Gastroesophageal sphincter (tissue), 4 donors: ENCODE measurements at regions not wholly inside any gene's neighbourhood (a gene's known extent, or its start where the extent isn't known, plus 50 kb on each side); places are given as distances from the start of the nearest gene placed in this dataset.

Experiments
- ATAC-seq: fragments of 150-250 bp; one replicate; pipeline ENCODE4 v1.9.1; 2016; ENCODE audit warnings: mild to moderate bottlenecking, moderate library complexity
- H3K27ac ChIP-seq, 4 donors: fragments of 200-600 bp; sonication (generic) in 3 of 4; 1 replicate in 3 of 4; 2 replicates in 1 of 4; pipeline ENCODE4 v1.5.1; 2016 to 2019
- H3K27me3 ChIP-seq: fragments of 200-600 bp; sonication (generic); one replicate; pipeline ENCODE4 v1.5.1; 2019
- H3K36me3 ChIP-seq, 2 donors: fragments of 200-600 bp; sonication (generic); one replicate each; pipeline ENCODE4 v1.5.1; 2019; ENCODE audit warnings: control low read depth in 1 of 2
- H3K4me1 ChIP-seq, 3 donors: fragments of 200-600 bp; sonication (generic); 1 replicate in 2 of 3; 2 replicates in 1 of 3; pipeline ENCODE4 v1.5.1; 2016 to 2019; ENCODE audit warnings: control low read depth in 2 of 3
- H3K4me3 ChIP-seq, 2 donors: fragments of 200-600 bp; sonication (generic); one replicate each; pipeline ENCODE4 v1.5.1; 2019; ENCODE audit warnings: mild to moderate bottlenecking in 1 of 2, moderate library complexity in 1 of 2
- H3K9me3 ChIP-seq, 3 donors: fragments of 200-600 bp; sonication (generic); one replicate each; pipeline ENCODE4 v1.5.1; 2017 to 2019; ENCODE audit warnings: control low read depth in 2 of 3
- CTCF ChIP-seq, 4 experiments: fragments of 200-600 bp in 2 of 4; fragments of 450-650 bp in 2 of 4; sonication (generic) in 1 of 4; IDR thresholded peaks; one replicate each; pipeline ENCODE4 v1.5.1; 2017 to 2019; ENCODE audit warnings: antibody characterized with exemption in 4 of 4, mild to moderate bottlenecking in 2 of 4, moderate library complexity in 2 of 4
- EP300 ChIP-seq: sonication (generic); formaldehyde crosslinking; IDR thresholded peaks from one replicate; pipeline ENCODE4 v1.6.1; 2017; ENCODE audit warnings: antibody characterized with exemption, mild to moderate bottlenecking
- POLR2A ChIP-seq, 2 donors: fragments of 450-650 bp; IDR thresholded peaks; one replicate each; pipeline ENCODE4 v1.6.1; 2017; ENCODE audit warnings: antibody characterized with exemption in 2 of 2, mild to moderate bottlenecking in 2 of 2, moderate library complexity in 1 of 2
- POLR2AphosphoS5 ChIP-seq: sonication (generic); formaldehyde crosslinking; IDR thresholded peaks from one replicate; pipeline ENCODE4 v1.6.1; 2017; ENCODE audit warnings: antibody characterized with exemption
- WGBS, 2 donors: methylation state at CpG; one replicate each; pipeline ENCODE4 v1.1.5; 2018; ENCODE audit warnings: low coverage in 1 of 2; 5-methylcytosine and 5-hydroxymethylcytosine counted together

DNA sequence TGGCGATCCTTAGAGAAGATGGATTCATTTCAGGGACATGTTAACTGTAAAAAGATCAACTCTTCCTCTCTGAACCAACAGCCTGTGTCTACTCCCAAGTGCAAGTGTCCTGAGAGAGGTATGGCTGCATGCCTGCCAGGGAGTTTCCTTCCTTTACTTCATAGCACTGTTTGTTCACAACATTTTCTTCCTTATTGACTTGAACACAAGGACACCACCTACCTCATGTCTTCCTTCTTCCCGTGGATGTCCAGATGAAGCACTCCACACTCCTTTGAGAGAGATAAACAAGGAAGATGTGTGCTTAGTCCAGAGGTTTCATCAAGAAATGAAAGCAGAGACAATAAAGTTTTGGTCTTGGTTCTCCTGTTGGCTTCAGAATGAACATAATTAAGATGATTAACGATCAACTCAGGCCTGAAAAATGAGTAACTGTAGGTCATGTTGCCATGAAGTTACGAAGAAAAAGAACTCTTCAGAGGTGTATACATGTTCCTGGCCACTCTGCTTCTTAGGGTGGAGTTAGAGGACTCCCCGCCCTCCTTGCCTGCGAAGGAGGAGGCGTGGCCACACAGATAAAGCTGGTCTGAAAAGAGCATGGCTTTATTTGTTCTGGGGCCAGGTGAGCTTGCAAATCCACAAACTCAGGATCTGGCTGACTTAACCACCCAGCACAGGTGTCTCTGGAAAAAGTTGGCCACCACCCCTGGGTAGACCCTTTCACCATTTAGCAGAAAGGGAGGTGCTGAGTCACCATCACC lies 155.0 kb upstream of the KCTD1 start:
- Histone ChIP-seq H3K4me1 (no peaks in the 10 kb centered on the region), H3K9me3 (no peaks in the 10 kb centered on the region), H3K27me3 (peaks cover 6% of the 10 kb centered on the region), H3K27ac (no peak overlapping the region), H3K4me3 (no peak overlapping the region), H3K36me3 (no peaks in the 10 kb centered on the region)
- no peak for TF ChIP-seq CTCF (IDR thresholded peaks at IDR 0.05)
- no peak for TF ChIP-seq POLR2A (IDR thresholded peaks at IDR 0.05)
- TF ChIP-seq POLR2AphosphoS5 = no peak
- TF ChIP-seq EP300 = no peak
- no peak for ATAC-seq
- 86 to 89% methylated on average over 1 to 5 of the region's 7 CpGs for WGBS, 2 donors

DNA sequence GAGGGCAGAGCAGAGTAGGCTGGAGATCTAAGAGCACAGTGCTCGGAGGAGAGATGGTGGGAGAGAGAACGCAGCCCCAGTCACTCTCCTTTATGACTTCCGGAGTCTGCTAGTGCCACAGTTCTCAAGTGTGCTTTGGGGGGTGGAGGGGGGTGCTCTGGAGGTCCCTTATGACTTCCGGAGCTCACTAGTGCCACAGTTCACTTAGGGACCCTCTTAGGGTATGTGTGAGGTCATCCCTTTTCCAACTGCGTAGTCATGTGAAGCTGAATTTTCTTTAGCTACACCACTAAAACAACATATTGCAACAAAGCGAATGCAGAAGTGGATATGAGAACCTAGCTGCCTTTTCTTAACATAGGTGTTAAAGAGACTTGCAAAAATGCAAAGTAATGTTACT lies 153.7 kb upstream of the KCTD1 start:
- H3K4me1 ChIP-seq = no peaks in the 10 kb centered on the region
- no peaks in the 10 kb centered on the region for H3K9me3 ChIP-seq
- H3K4me3 ChIP-seq = no peak overlapping the region
- TF ChIP-seq CTCF (IDR thresholded peaks at IDR 0.05) = no peak
- no peak for TF ChIP-seq POLR2AphosphoS5
- TF ChIP-seq EP300 = no peak
- TF ChIP-seq POLR2A (IDR thresholded peaks at IDR 0.05) = no peak
- 75 to 78% methylated on average over 5 to 6 of the region's 6 CpGs for WGBS, 2 donors
- no peaks in the 10 kb centered on the region for H3K36me3 ChIP-seq
- H3K27ac ChIP-seq = no peak overlapping the region
- peaks cover 6% of the 10 kb centered on the region for H3K27me3 ChIP-seq
- no peak for ATAC-seq

DNA sequence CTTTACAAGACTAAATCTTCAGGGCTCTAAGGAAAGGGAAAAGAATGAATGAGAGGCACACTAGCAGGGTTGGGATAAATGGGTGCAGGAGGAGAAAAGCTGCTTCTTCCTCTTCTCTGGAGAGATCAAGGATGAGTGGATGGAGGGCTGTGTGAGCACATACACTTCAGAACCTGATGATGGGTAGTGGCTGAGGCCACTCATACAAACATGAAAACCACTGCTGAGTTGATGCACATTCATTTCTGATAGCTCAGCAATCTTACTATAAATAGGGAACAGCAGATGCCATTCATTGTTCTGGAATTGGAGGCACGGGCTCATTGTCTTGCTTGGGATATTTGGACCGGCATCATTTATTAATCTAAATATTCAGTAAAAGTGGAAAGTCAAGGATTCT lies 152.4 kb upstream of the KCTD1 start:
- H3K4me3 ChIP-seq = no peak overlapping the region
- WGBS, 2 donors = 75 to 86% methylated on average over 2 of the region's 2 CpGs
- H3K4me1 ChIP-seq = no peaks in the 10 kb centered on the region
- no peak for TF ChIP-seq CTCF (IDR thresholded peaks at IDR 0.05)
- TF ChIP-seq EP300 = no peak
- TF ChIP-seq POLR2AphosphoS5 = no peak
- TF ChIP-seq POLR2A (IDR thresholded peaks at IDR 0.05) = no peak
- no peaks in the 10 kb centered on the region for H3K36me3 ChIP-seq
- no peaks in the 10 kb centered on the region for H3K9me3 ChIP-seq
- no peak for ATAC-seq
- H3K27me3 ChIP-seq = peaks cover 6% of the 10 kb centered on the region
- no peak overlapping the region for H3K27ac ChIP-seq

- no peak for TF ChIP-seq POLR2AphosphoS5
- no peak for TF ChIP-seq EP300
- no peak for TF ChIP-seq POLR2A (IDR thresholded peaks at IDR 0.05)
- TF ChIP-seq CTCF (IDR thresholded peaks at IDR 0.05) = no peak
- ATAC-seq = no peak
- no peak overlapping the region for H3K27ac ChIP-seq
Observed at GRCh38 chr18:26700201-26700600, 151.8 kb upstream of the KCTD1 start.

GRCh38 chr18:26697186-26697884 lies 149.0 kb upstream of the KCTD1 start:
- Histone ChIP-seq H3K36me3 (no peaks in the 10 kb centered on the region), H3K4me1 (no peaks in the 10 kb centered on the region), H3K9me3 (peaks cover 0 to 5% (median 0%) of the 10 kb centered on the region in 3 donors), H3K4me3 (no peak overlapping the region), H3K27ac (no peak overlapping the region), H3K27me3 (peaks cover 6% of the 10 kb centered on the region)
- no peak for ATAC-seq
- TF ChIP-seq POLR2AphosphoS5 (no peak), CTCF (IDR thresholded peaks at IDR 0.05) (no peak), EP300 (no peak), POLR2A (IDR thresholded peaks at IDR 0.05) (no peak)
- WGBS, 2 donors = 75 to 84% methylated on average over 4 to 6 of the region's 6 CpGs

More at GRCh38 chr18:26700201-26700600, 151.8 kb upstream of the KCTD1 start:
- H3K4me3 ChIP-seq = no peak overlapping the region
- H3K4me1 ChIP-seq = no peaks in the 10 kb centered on the region
- H3K27me3 ChIP-seq = peaks cover 6% of the 10 kb centered on the region
- H3K9me3 ChIP-seq = no peaks in the 10 kb centered on the region
- no peaks in the 10 kb centered on the region for H3K36me3 ChIP-seq
